Omental fat pad (tissue), 3 donors: ENCODE measurements at regions not wholly inside any gene's neighbourhood (a gene's known extent, or its start where the extent isn't known, plus 50 kb on each side); places are given as distances from the start of the nearest gene placed in this dataset.

Source experiments
- ATAC-seq: fragments of 150-250 bp; one replicate; pipeline ENCODE4 v1.9.1; 2016; ENCODE audit warnings: mild to moderate bottlenecking, moderate library complexity; ENCODE audit not compliant: low FRiP score
- DNase-seq: peaks from one replicate; pipeline ENCODE4 v3.0.0-alpha.2; 2019; ENCODE audit warnings: low spot score
- TF ChIP-seq, protein P1 (sequence below), 3 donors: fragments of 450-650 bp; IDR thresholded peaks; one replicate each; pipeline ENCODE4 v1.5.1; 2016 to 2017; ENCODE audit warnings: antibody characterized with exemption in 3 of 3, mild to moderate bottlenecking in 3 of 3, moderate library complexity in 2 of 3

DNA sequence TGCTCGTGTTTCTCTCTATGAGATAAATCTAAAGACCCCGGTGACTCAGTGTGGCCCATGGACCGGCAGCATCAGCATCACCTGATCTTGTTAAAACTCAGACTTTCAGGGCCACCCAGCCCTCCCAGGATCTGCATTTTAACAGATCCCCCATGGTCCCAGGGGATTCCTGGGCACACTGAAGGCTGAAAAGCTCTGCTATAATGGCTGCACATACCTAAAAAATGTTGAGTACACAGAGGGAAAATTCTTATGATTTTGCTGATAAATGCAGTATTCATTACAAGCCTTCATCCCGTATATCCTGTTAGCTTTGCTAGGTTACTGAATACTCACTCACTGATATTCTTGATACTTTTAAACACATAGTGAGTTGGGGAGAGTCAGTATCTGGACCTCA lies 200.5 kb downstream of the MYLK4 start:
- TF ChIP-seq, protein P1, sequence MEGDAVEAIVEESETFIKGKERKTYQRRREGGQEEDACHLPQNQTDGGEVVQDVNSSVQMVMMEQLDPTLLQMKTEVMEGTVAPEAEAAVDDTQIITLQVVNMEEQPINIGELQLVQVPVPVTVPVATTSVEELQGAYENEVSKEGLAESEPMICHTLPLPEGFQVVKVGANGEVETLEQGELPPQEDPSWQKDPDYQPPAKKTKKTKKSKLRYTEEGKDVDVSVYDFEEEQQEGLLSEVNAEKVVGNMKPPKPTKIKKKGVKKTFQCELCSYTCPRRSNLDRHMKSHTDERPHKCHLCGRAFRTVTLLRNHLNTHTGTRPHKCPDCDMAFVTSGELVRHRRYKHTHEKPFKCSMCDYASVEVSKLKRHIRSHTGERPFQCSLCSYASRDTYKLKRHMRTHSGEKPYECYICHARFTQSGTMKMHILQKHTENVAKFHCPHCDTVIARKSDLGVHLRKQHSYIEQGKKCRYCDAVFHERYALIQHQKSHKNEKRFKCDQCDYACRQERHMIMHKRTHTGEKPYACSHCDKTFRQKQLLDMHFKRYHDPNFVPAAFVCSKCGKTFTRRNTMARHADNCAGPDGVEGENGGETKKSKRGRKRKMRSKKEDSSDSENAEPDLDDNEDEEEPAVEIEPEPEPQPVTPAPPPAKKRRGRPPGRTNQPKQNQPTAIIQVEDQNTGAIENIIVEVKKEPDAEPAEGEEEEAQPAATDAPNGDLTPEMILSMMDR (IDR thresholded peaks at IDR 0.05), result no peak
- DNase-seq (no peak), ATAC-seq (no peak)

DNA sequence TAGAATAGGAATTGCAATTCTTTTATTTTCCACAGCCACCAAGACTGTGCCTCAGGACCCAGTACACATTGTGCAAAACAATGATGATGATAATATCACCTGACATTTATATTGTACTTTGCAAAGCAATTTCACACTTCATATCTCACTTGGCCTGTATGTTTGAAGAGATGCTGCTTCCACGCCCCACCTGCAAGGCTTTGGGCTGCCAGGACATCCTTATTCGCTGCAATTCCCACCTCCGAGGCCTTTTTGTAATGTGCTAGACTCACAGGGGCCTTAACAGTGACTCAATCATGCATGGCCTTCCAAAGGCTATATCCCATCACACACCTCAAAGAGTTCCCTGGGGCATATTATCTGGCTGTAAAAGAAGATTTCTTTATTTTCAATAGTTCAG lies 200.9 kb downstream of the MYLK4 start:
- TF ChIP-seq, protein P1 (IDR thresholded peaks at IDR 0.05), result no peak
- no peak for ATAC-seq
- DNase-seq, result no peak

DNA sequence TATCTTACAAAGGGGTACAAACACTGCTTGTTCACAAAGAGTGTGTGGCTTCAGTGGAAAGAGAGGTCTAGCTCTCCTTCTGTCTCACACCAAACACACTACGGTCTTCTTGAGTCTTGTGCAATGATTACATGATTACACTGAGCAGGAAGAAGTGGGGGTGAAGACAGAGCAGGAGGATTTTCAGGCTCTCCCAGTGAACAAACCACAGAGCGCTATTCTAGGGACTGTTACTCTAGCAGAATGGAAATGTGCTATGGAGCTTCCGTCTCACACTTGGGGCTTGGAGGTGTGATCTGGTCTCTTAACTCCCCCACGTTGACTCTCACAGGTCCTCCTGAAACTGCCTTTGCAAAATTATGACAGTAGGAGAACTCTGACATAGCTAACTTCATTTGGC lies 203.4 kb downstream of the MYLK4 start:
- TF ChIP-seq, protein P1 (IDR thresholded peaks at IDR 0.05), result no peak
- no peak for ATAC-seq

DNA sequence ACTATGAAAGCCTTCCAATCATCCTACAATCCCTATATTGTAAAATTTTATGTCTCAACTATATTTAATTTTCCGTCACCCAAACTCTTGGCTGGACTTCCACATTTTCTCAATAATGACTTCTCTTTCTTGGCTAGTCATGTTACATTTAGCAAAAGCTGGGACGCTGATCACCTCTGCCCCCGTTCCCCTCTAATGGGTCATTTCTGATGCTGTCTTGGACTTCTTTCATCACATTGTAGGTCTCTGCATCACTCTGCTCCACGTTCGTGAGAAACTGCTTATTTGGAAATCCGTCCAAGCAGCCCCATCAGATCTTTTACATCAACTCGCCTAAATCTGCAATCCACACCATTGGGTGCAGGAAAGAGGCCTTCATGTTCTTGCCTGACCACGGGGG lies 203.8 kb downstream of the MYLK4 start:
- ATAC-seq (no peak), DNase-seq (no peak)
- TF ChIP-seq, protein P1 (IDR thresholded peaks at IDR 0.05), result no peak

More for the DNA sequence above, 203.4 kb downstream of the MYLK4 start:
- DNase-seq, result no peak

DNA sequence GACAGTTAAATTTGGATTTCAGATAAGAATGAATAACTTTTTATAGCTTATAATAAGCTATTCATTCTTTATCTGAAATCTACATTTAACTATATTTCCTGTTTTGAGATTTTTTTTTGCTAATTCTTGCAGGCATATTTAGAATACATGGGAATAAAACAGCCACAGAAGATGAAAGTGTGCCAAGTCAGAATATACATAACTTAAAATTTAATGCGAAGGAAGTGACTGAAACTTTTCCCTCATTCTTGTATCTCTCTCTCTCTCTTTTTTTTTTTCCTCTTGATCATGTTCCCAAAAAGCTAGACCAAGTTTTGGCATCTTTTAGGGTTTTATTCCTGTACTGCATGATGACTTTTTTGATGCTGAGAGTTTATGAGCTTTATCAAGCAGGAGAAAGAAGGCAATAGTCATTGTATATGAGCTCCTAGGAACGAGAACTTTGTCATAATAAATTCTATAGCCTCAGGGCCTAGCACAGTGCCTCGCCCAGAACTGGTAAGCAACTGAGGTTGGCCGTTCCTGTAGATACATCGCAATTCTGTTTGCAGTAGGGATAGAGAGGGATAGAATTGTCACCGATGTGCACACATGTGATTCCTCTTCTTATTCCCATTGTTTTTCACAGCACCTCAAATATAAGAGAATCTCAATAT lies 205.2 kb downstream of the MYLK4 start:
- ATAC-seq (no peak), DNase-seq (no peak)
- TF ChIP-seq, protein P1 (IDR thresholded peaks at IDR 0.05), result no peak

DNA sequence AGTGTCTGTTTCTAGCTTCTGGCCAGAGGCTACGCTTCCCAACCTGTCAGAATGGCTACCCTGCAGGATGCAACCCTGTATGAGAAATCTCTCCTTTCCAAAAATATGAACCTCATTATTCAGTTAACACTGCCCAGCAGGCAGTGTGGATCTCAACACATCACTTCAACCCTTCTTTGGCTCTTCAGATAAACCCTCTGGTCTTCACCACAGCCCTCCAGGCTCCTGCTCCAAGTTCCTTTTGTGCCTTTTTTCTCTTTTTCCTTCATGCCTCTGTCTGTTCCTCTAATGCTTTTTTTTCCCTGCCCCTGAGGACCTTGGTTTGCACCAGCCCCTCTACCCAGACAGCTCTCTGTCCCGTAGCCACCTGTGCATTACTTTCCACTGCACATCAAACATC lies 207.4 kb downstream of the MYLK4 start:
- no peak for DNase-seq
- no peak for ATAC-seq
- TF ChIP-seq, protein P1 (IDR thresholded peaks at IDR 0.05), result no peak

DNA sequence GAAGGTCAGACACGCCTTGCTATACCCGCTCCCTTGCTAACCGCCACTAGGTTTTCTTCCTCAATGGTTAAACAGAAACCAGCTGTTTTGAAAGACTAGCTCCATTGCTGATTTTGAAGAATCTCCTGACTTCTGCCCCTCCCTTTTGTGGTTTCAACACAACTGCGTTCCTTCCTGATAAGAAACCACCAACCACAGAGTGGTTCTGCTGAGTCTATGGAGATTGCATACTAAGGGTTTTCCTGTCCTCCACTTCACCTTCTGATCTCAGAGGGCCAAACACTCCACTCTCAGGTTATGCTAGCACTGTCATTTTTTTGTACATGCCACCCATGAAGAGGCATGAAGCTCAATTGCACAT lies 207.9 kb downstream of the MYLK4 start:
- TF ChIP-seq, protein P1 (IDR thresholded peaks at IDR 0.05), result no peak
- DNase-seq, result no peak
- no peak for ATAC-seq
